K562 (cell line): ENCODE measurements at regions not wholly inside any gene's neighbourhood (a gene's known extent, or its start where the extent isn't known, plus 50 kb on each side); places are given as distances from the start of the nearest gene placed in this dataset.

Source experiments
- ATAC-seq: fragments of 200-7000 bp; cut with Tn5 transposase; 3 replicates; pipeline ENCODE4 v1.9.1; 2020; ENCODE audit warnings: moderate library complexity
- BruUV-seq: library from RNA; stranded (reverse); fragments of 400-500 nt; replicated peaks from 2 replicates; lab custom pipeline; 2021; lab: Mats Ljungman, UMichigan
- CTCF ChIA-PET: fragments of 300-600 bp; formaldehyde crosslinking; extraction: SDS; loops from one replicate; lab custom pipeline; 2021; ENCODE audit warnings: low intra/inter-chr PET ratio; lab: Yijun Ruan, JAX
- POLR2A ChIA-PET: fragments of 300-600, 350-650 bp; sonication (Branson Sonifier 250); formaldehyde crosslinking; extraction: SDS; loops from one replicate; lab custom pipeline; 2021; ENCODE audit warnings: antibody characterized with exemption, inconsistent platforms; lab: Yijun Ruan, JAX
- DNase-seq, 4 experiments: peaks; one replicate each; pipeline versions ENCODE4 v3.0.0 to v3.0.0-alpha.2; 2011 to 2018; ENCODE audit warnings: low spot score in 3 of 4, mixed read lengths in 3 of 4; ENCODE audit errors: extremely low read depth in 1 of 4
- FAIRE-seq: peaks from 2 replicates; lab custom pipeline; 2011; peaks lifted over from hg19 to GRCh38; lab: Jason Lieb, UNC
- H2AFZ ChIP-seq: 2 replicates; pipeline ENCODE4 v1.6.0; 2011; ENCODE audit warnings: low read depth, low read length, control low read depth, inconsistent platforms
- H3K27ac ChIP-seq: fragments of 200-600 bp; 3 replicates; pipeline ENCODE4 v1.8.0; 2011; ENCODE audit warnings: low read depth, mild to moderate bottlenecking, control low read depth, inconsistent platforms, low read length, moderate library complexity, mixed read lengths; ENCODE audit errors: extremely low read depth
- H3K27me3 ChIP-seq, 2 experiments: fragments of 300-600 bp in 1 of 2; 2 replicates in 1 of 2; 3 replicates in 1 of 2; pipeline versions ENCODE4 v1.6.0 to v1.8.0; 2011; ENCODE audit warnings: inconsistent platforms in 2 of 2, low read length in 2 of 2, mild to moderate bottlenecking in 1 of 2, mixed read lengths in 1 of 2, moderate library complexity in 1 of 2; ENCODE audit not compliant: control insufficient read depth in 2 of 2, insufficient read depth in 2 of 2
- H3K36me3 ChIP-seq: fragments of 300-600 bp; 3 replicates; pipeline ENCODE4 v1.8.0; 2011; ENCODE audit warnings: mild to moderate bottlenecking, low read length, inconsistent platforms; ENCODE audit not compliant: control insufficient read depth, insufficient read depth
- H3K4me1 ChIP-seq, 2 experiments: fragments of 200-600 bp in 1 of 2; replicated peaks in 1 of 2; 2 replicates in 1 of 2; 3 replicates in 1 of 2; pipeline versions ENCODE4 v1.5.1 to v1.8.0; 2011; ENCODE audit warnings: inconsistent platforms in 2 of 2, low read length in 2 of 2, mild to moderate bottlenecking in 1 of 2, mixed read lengths in 1 of 2, moderate library complexity in 1 of 2; ENCODE audit not compliant: control insufficient read depth in 2 of 2, insufficient read depth in 2 of 2
- H3K4me2 ChIP-seq: 2 replicates; pipeline ENCODE4 v1.6.1; 2011; ENCODE audit warnings: low read length, control low read depth, inconsistent platforms, mixed read lengths; ENCODE audit not compliant: insufficient read depth
- H3K4me3 ChIP-seq: fragments of 200-600 bp; sonication (generic), shearing (Covaris generic); 2 replicates; pipeline ENCODE4 v1.5.1; 2016; ENCODE audit warnings: control low read depth, inconsistent platforms
- H3K79me2 ChIP-seq: fragments of 200-600 bp; 3 replicates; pipeline ENCODE4 v1.8.0; 2011; ENCODE audit warnings: low read length, inconsistent platforms; ENCODE audit not compliant: control insufficient read depth, insufficient read depth
- H3K9ac ChIP-seq, 2 experiments: 2 replicates each; pipeline versions ENCODE4 v1.6.0 to v1.6.1; 2011; ENCODE audit warnings: low read depth in 2 of 2, low read length in 2 of 2, control low read depth in 1 of 2, inconsistent platforms in 1 of 2, mild to moderate bottlenecking in 1 of 2, mixed read lengths in 1 of 2; ENCODE audit not compliant: insufficient read depth in 1 of 2
- H3K9me1 ChIP-seq: one replicate; pipeline ENCODE4 v1.6.0; 2011; ENCODE audit warnings: inconsistent platforms, mild to moderate bottlenecking, low read length, moderate library complexity; ENCODE audit not compliant: control insufficient read depth, insufficient read depth
- H3K9me3 ChIP-seq: replicated peaks from 2 replicates; pipeline ENCODE4 v1.5.1; 2011; ENCODE audit warnings: low read depth, low read length, inconsistent platforms; ENCODE audit not compliant: control insufficient read depth, insufficient read depth
- H4K20me1 ChIP-seq: replicated peaks from 2 replicates; pipeline ENCODE4 v1.6.1; 2011; ENCODE audit warnings: low read length, inconsistent platforms, mixed read lengths; ENCODE audit not compliant: control insufficient read depth, insufficient read depth
- ASH1L ChIP-seq: fragments of 450-650 bp; IDR thresholded peaks from 2 replicates; pipeline ENCODE4 v1.6.1; 2018; ENCODE audit warnings: borderline replicate concordance, mild to moderate bottlenecking, low read depth; ENCODE audit not compliant: partially characterized antibody
- CHCHD3 ChIP-seq: fragments of 250-450 bp; sonication (Bioruptor Pico); IDR thresholded peaks from 2 replicates; pipeline ENCODE4 v2.1.2; 2022; ENCODE audit warnings: mild to moderate bottlenecking
- COPS2 ChIP-seq: fragments of 450-650 bp; conservative IDR thresholded peaks from 2 replicates; pipeline ENCODE4 v1.6.1; 2016; ENCODE audit warnings: mild to moderate bottlenecking, moderate library complexity
- CREB1 ChIP-seq, 2 experiments: sonication (generic) in 1 of 2; formaldehyde crosslinking in 1 of 2; IDR thresholded peaks; 2 replicates each; pipeline versions ENCODE4 v1.6.1 to v1.8.0; 2012 to 2022; ENCODE audit warnings: inconsistent platforms in 1 of 2, mild to moderate bottlenecking in 1 of 2, missing genetic modification reagents in 1 of 2, moderate library complexity in 1 of 2
- E2F3 ChIP-seq: fragments of 250-450 bp; sonication (Bioruptor Pico); IDR thresholded peaks from 2 replicates; pipeline ENCODE4 v1.4.0; 2020; ENCODE audit warnings: mild to moderate bottlenecking
- ELF1 ChIP-seq: fragments of 200-800 bp; sonication (Bioruptor generic); IDR thresholded peaks from 2 replicates; pipeline ENCODE4 v1.6.1; 2016; ENCODE audit warnings: missing genetic modification characterization, missing compliant biosample characterization
- EWSR1 ChIP-seq: fragments of 450-650 bp; IDR thresholded peaks from 2 replicates; pipeline ENCODE4 v1.6.1; 2018; ENCODE audit warnings: borderline replicate concordance, mild to moderate bottlenecking, low read depth, moderate library complexity; ENCODE audit not compliant: partially characterized antibody
- LARP7 ChIP-seq: fragments of 450-650 bp; IDR thresholded peaks from 2 replicates; pipeline ENCODE4 v1.6.1; 2016
- RAD51 ChIP-seq: fragments of 450-650 bp; IDR thresholded peaks from 2 replicates; pipeline ENCODE4 v1.7.1; 2016; ENCODE audit warnings: low read depth, mild to moderate bottlenecking, borderline replicate concordance
- SAFB ChIP-seq: fragments of 200-400 bp; formaldehyde crosslinking; IDR thresholded peaks from 2 replicates; pipeline ENCODE4 v1.6.1; 2017; ENCODE audit warnings: low read depth, low read length, borderline replicate concordance
- SNRNP70 ChIP-seq: fragments of 200-400 bp; formaldehyde crosslinking; optimal IDR thresholded peaks from 2 replicates; pipeline ENCODE3; 2017; ENCODE audit warnings: low read depth, low read length
- ZBTB33 ChIP-seq: sonication (generic); formaldehyde crosslinking; IDR thresholded peaks from 2 replicates; pipeline ENCODE4 v1.8.1; 2023; ENCODE audit warnings: mild to moderate bottlenecking, missing genetic modification reagents
- ZNF407 ChIP-seq: fragments of 450-650 bp; IDR thresholded peaks from 2 replicates; pipeline ENCODE4 v1.6.1; 2016; ENCODE audit warnings: low read depth
- ZNF583 ChIP-seq: fragments of 250-450 bp; sonication (Bioruptor Pico); IDR thresholded peaks from 2 replicates; pipeline ENCODE4 v1.4.0; 2020
- ZNF707 ChIP-seq: fragments of 250-450 bp; sonication (Bioruptor Pico); conservative IDR thresholded peaks from 2 replicates; pipeline ENCODE4 v1.8.0; 2022; ENCODE audit warnings: inconsistent platforms, mild to moderate bottlenecking, moderate library complexity
- ZNF77 ChIP-seq: fragments of 250-450 bp; sonication (Bioruptor Pico); IDR thresholded peaks from 2 replicates; pipeline ENCODE4 v1.5.0; 2020
- WGBS: fragments of 100-300 bp; shearing (Covaris generic); methylation state at CpG from one replicate; pipeline ENCODE4 v1.1.6; 2016; ENCODE audit warnings: low coverage, mixed read lengths; ENCODE audit not compliant: insufficient coverage; ENCODE audit errors: missing lambda C conversion rate; 5-methylcytosine and 5-hydroxymethylcytosine counted together
- in situ Hi-C: fragments of 300-500 bp; cut with MboI; formaldehyde crosslinking; loops from 4 replicates; pipeline ENCODE4 v1.15.0; 2018; ENCODE audit warnings: inconsistent platforms, mixed read lengths
- intact Hi-C: fragments of 100-400 bp; cut with micrococcal nuclease; formaldehyde crosslinking; loops from 2 replicates; pipeline ENCODE4 v1.14.2; 2022

GRCh38 chr4:14184767-14185166 lies 557.2 kb upstream of the BOD1L1 start:
- Histone ChIP-seq H3K9me1 (no peaks in the 10 kb centered on the region), H3K4me1 (no peaks in the 10 kb centered on the region), H3K27me3 (no peaks in the 10 kb centered on the region), H3K79me2 (no peaks in the 10 kb centered on the region), H4K20me1 (no peaks in the 10 kb centered on the region), H2AFZ (no peak overlapping the region), H3K9ac (no peak overlapping the region), H3K27ac (no peak overlapping the region), H3K36me3 (no peaks in the 10 kb centered on the region), H3K4me2 (no peak overlapping the region), H3K4me3 (no peak overlapping the region), H3K9me3 (no peaks in the 10 kb centered on the region)
- ATAC-seq (no peak), DNase-seq (no peak), FAIRE-seq (no peak)
- BruUV-seq: no TSS peak
- ChIA-PET CTCF (no interaction called here), POLR2A (no interaction called here)
- in situ Hi-C loops: no loop called here
- intact Hi-C loops: no loop called here
- WGBS: 4% methylated on average over 2 of the region's 2 CpGs
- no peak for TF ChIP-seq RAD51
- TF ChIP-seq E2F3 (CRISPR knock-in tag): no peak
- TF ChIP-seq CREB1 (IDR thresholded peaks at IDR 0.05): no peak
- no peak for TF ChIP-seq CREB1 (CRISPR knock-in tag; IDR thresholded peaks at IDR 0.05)
- TF ChIP-seq ZNF707 (CRISPR knock-in tag): no peak
- no peak for TF ChIP-seq EWSR1
- no peak for TF ChIP-seq ASH1L
- TF ChIP-seq ELF1 (tag): no peak
- no peak for TF ChIP-seq SNRNP70
- no peak for TF ChIP-seq CHCHD3 (CRISPR knock-in tag)
- no peak for TF ChIP-seq ZNF77 (CRISPR knock-in tag)
- no peak for TF ChIP-seq ZNF407
- no peak for TF ChIP-seq LARP7
- TF ChIP-seq COPS2: no peak
- no peak for TF ChIP-seq ZNF583
- TF ChIP-seq SAFB: no peak
- TF ChIP-seq ZBTB33 (CRISPR knock-in tag): no peak
